Muscle of arm (tissue), 1 donor: ENCODE measurements at regions not wholly inside any gene's neighbourhood (a gene's known extent, or its start where the extent isn't known, plus 50 kb on each side); places are given as distances from the start of the nearest gene placed in this dataset.

Experiments used
- DNase-seq: peaks from one replicate; pipeline ENCODE4 v3.0.0-alpha.2; 2013

DNA sequence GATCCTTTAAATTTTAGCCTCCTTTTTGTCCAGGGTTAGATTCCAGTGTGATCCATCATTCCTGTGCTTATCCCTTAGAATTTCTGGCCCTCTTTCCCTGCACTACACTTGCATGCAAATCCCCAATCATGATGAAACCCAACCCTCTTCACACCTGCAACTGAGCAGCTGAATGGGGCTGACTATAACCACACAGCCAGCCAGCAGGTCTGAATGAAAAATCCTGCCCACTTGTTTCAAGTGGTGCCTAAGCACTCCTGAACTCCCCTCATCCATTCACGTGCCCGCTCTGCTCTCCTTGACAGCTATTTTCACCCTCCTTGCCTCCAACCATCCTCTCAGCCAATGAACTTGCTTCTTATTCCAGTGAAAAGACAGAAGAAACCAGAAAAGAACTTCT, 80.5 kb upstream of the AFF3 start:
- DNase-seq = no peak

DNA sequence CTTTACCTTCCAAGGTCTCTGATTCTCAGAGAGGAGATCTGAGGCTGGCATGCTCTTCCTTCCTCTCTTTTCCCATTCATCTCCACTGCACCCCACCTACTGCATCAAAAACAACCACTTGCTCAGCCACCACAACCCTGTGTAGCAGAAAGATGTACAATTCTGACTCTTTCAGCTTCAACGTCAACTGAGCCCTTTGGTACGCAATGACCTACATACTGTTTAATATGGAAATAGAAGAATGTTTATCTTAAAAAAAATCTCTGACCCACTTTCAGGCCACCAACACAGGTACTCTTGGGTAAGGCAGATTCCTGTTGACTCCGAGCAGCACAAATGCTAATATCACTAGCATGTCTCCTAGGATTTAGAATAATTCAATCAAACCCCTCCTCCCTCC, 76.2 kb upstream of the AFF3 start:
- DNase-seq = no peak

DNA sequence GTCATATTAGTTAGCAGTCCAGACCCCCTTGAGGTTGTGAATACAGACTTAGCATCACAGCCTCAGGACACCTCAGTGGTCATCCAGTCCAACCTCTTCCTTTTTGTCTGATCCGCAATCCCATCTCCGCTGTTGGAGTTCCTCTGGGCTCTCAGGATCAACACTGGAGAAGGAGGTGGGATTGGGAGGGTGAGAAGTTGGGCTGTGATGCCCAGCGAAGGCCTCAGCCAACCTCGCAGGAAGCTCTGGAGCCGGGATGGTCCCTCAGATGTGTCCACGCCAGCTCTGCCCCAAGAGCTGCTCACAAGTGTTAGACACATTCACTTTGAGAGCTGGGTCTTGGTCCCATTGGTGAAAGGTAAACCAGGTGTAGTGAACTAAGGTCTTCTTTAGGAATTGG, 74.9 kb upstream of the AFF3 start:
- no peak for DNase-seq

DNA sequence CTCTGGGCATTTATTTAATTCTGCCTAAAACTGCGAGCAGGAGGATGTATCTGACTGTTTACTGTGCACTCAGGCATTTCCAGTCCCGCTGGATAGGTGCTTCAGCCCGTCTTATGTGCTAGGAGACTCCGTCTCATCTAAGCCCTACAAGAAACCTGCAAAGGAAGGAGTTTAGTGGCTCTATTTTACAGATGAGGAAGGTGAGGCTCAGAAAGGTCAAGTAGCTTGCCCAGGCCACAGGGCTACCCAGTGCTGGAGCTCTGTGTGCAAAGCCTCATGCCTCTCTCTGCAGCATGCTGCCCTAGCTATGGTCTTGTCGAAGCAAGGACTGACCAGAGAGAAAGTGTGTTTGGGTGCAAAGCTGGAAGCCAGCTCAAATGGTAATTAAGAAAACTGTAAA, 73.6 kb upstream of the AFF3 start:
- no peak for DNase-seq

DNA sequence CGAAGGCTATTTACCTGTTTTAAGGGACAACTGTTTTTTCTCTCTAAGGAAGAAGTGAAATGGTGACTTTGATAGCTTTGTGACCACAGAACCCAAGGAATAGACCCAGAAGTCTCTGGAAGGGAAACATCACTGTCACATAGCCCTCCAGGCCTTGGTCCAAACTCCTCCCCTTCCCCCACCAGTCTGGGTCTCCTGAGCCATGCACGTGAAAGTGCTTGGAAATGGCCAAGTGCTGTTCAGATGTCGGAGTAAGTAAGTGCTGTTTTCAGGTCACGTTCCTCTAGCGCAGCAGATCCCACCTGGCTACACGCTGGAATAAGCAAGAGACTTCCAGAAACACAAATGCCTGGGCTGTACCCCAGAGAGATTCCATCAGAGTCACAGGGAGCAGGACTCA, 73.0 kb upstream of the AFF3 start:
- DNase-seq = no peak

DNA sequence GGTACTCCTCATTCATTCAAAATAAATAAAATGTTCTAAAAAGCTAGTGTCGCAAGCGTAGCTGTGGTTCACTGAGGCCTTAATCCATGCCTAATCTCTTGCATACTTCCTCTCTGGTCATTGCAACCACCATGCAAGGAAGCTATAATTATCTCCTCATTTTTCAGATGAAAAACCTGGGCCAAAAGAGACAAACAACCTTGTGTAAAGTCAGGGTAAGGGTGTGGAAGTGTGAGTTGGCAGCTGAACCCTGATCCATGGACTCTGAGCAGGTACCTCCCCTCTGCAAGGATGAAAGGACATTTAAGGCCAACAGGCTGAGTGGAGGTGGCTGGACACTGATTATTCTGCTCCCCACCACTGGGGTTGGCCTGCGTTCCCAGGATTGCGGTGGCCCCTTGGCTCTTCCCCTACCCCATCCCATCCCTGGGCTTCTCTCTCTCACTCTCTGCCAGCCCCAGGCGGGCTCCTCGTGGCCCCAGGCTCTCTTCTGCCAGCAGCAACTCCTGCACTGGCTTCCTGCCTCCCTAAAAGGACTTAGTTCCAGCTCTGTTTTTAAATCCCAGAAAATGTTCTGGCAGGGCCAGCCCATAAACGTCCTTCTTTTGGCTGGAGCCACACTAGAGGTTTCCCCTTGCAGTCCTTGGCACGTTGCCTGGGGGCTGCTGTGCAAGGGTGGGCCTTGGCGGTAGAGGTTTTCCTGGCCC, 72.0 kb upstream of the AFF3 start:
- DNase-seq = peak; percentile 83

DNA sequence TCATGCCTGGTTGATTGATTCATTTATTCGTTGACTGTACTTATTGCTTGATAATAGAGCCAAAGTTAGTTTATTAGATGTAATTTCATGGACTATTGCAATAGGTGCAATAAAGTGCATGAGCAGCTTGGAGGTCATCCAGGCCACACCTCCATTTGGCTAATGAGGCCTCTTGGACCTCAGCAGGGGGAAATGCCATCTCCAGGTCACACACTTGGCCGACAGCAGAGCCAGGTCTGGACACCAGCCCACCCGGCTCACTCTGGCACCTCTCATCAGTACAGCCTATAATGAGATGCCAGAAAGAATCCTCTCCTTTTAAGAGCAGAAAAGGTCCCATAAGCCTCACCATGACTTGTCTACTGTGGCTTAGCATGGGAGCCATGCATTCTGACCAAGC, 71.2 kb upstream of the AFF3 start:
- no peak for DNase-seq

DNA sequence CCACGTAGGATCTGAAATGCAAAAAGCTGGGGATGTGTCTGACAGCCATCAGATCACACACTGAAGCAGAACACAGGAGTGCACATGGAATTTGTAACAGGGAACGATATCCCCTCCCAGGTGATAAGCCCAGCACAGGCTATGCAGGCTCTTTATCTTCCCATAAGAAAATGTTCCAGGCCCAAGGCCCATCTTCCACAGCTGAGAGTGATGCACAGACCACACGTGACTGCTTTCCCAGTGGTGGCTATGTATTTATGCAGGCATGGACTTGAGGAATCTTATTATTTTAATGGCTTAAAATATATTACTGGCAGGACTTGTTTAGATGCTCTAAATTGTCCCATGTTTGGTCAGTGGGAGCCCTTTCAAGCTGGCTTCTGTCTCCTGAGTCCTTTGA, 70.5 kb upstream of the AFF3 start:
- DNase-seq = no peak

DNA sequence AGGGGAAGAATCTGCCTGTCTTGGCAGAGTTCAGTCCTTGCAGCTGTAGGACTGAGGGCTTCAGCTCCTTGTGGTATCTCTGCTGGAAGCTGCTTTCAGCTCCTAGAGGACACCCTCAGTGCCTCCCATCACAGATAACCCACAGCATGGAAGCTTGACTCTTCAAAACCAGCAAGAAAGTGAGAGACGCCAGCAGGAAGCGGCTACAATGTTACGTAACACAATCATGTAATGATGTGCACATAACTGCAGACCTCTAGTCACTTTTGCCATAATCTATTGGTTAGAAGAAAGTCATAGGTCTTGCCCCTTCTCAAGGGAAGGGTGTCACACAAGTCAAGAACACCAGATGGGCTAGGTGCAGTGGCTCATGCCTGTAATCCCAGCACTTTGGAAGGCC, 69.1 kb upstream of the AFF3 start:
- DNase-seq = no peak

DNA sequence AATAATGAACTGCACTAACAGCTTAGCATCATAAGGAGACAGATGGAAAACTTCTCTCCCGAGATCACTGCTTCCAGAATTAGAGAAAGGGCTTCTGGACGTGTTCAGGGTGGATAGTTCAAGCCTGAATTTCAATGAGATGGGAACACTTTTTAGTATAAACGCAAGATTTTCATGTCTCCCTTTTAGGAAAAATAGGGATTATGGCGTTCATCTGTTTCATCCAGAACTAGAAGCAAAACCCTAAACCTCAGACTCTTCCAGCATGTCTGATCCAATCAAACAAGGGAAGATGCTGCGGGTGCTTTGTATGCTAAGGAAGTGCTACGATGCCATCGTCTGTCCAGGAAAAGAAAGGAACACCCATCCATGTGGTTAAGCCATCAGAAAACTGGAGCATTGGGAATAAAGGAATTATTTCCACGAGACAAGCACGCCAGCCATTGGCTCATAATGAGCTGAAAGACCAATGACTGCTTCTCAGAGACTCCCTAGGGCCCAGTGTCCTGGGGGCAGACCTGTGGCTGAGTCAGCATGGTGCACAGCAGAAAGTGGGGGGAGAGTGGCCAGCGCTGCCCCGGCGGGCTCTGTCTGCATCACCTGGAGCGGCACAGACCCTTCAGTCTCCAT, 65.9 kb upstream of the AFF3 start:
- DNase-seq = no peak

DNA sequence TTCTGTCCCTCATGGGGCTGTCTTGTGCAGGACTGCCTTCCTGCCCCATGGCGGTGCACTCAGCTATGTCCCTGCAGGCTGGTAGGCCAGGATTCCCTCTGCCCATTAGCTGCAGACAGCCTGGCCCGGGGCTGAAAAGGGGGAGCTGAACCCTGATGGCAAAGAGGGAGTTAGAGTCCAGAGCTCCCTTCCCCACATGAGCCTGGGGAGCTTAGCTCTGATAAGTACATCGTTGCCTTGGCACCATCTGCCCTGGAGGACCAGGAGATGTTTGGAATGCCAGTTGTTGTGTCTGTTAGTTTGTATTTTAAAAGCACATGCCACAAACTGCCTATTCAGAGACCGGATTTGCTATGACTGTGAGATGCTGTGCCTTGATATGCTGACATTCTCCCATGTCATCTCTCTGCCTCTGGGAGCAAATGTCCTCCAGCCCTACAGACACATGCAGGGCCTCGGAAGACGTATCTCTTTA, 65.1 kb upstream of the AFF3 start:
- DNase-seq = no peak

DNA sequence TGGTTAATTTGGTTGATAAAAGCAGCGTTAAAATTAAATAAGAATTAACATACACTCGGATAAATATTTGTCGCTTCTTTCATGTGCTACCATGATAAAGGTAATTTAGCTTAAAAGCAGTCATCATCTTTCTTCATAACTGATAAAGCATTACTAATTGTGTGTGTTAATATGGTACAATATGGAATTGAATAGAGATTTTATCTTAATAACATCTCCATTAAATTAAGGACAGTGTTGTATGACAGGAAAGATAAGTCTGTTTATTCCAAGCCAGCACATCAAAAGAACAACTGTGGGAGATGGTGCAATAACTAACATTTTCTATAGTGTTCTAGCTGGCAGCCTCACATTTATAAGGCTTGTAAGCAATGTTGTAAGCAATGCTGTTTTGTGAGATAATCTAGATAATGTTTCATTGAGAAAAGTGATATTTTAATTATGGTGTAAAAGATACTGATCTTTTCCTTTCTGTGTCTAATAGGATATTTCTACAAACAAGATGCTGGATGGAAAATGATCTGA, 64.4 kb upstream of the AFF3 start:
- DNase-seq = no peak

DNA sequence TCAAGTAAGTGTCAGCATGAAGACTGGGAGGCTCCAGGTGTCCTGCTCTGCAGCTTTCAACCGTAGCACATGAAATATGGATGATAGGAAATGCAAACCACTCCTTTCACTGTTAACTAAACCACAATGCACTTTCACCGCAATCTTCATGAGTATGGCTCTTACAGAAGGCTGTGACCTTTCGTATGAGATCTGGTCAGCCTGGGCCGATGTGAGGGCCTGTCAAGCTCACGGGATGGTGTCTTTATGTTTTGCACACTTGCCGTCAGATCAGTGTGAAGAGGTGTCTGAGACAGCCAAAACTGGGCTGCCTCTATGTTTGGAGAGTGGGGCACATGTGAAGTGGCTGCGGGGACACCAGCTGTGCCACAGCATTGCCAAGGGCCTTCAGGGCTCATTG, 62.8 kb upstream of the AFF3 start:
- DNase-seq = no peak

DNA sequence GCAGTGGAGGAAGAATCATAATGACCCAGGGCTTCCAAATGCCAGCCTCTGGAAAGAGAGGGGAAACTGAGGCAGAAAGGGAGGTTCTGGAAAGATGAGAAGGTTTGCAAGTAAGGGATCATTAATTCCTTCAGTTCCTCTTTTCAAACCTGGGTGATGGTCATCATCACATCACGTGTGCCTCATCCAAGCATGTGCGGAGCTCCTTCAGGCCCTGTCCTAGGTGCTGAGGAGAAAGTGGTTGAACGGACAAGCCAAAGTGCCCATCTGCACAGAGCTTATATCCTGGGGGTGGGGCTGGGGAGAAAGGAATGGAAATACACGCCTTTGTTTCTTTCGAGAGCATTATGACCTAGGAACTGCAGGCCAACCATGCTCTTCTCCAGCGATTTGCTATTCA, 60.2 kb upstream of the AFF3 start:
- DNase-seq = no peak

DNA sequence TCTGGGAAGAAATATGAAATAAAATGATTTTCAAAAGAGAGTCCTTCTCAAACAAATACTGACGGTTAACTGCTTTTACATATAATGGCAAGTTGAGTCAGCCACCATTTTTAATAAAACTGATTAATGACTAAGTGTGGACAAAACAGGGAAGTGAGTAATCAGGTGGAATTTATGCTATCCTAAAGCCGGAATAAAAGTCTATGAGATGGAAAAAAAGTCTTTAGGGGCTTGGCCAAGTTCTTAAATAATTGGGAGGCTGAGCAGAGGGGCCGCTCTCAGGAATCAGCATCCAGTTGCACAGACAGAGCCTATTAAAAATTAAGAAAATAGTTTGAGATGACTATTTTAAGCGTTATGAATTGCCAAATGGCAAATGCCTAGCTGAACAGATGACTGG, 58.6 kb upstream of the AFF3 start:
- DNase-seq = no peak

DNA sequence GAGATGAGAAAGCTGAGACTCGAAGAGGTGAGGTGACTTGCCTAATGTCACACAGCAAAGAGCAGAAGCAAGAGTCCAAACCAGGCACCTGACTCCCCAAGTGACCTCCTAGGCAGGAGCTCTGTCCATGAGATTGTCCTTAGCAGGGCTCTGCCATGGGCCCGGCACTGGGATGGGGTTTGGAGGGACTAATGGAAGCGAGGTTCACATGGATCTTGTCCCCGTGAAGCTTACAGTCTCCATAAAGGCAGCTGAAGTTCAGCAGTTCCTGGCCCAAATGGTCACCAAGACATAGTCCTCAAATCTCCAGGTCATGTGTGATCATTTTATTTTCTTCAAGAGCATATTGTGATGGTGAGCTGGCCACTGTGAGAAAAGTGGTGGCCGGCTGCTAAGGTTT, 57.0 kb upstream of the AFF3 start:
- no peak for DNase-seq

DNA sequence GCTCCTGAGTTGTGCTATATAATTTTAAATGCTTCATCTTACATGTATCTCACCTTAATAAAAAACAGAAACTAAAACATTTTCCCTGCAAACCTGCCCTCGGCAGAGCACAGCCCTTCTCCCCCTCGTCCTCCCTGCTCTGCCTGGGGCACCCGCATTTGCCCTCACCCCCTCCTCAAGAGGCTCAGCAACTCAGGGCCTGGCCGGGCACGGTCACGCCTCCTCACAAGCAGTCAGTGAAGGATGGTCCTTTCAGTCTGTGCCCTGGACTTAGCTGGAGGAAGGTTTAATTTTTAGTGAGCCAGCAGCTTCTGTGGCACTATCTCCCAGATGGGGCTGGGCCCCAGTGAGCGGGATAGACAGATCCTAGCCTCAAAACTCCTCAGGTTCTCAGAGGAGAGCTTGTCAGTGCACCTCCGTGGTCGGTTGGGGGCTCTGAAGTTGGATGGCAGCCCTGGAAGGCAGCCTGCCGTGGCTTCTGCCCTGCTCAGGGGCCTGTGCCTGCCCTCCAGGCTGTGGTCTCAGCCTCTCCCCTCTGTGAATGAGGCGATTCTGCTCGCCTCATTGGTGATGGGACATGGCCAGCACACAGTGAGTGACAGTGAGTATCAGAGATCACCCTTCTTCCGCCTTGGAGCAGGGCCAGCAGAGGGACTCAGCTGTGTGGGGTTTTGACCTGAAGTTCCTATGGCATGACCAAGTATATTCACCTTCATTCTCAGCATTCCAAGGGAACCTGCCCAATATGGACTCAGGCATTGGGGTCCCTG, 56.3 kb upstream of the AFF3 start:
- no peak for DNase-seq

DNA sequence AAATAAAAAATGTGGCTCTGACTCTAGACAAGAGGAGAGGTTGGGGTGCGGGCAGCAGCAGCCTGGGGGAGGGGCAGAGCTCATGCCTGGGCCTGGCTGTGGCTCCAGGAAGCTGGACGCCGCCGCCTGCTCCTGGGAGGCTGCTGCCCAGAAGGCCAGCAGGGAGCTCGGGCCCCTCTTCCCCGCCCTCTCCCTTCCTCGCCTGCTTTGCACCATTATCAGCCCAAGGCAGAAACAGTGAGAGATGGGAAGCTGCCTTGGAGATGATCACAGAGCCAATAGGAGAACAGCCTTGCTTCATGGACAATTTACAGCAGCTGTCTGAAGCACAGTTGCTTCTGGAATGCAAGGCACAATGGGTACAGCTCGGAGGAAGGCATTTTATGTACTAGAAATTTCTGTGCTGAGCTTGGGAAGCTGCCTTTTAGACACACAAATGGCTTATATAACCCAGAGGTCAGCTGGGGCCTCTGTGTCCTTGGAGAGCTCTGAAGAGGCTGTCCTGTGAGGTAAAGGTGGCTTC, 55.3 kb upstream of the AFF3 start:
- peak; percentile 61 for DNase-seq

DNA sequence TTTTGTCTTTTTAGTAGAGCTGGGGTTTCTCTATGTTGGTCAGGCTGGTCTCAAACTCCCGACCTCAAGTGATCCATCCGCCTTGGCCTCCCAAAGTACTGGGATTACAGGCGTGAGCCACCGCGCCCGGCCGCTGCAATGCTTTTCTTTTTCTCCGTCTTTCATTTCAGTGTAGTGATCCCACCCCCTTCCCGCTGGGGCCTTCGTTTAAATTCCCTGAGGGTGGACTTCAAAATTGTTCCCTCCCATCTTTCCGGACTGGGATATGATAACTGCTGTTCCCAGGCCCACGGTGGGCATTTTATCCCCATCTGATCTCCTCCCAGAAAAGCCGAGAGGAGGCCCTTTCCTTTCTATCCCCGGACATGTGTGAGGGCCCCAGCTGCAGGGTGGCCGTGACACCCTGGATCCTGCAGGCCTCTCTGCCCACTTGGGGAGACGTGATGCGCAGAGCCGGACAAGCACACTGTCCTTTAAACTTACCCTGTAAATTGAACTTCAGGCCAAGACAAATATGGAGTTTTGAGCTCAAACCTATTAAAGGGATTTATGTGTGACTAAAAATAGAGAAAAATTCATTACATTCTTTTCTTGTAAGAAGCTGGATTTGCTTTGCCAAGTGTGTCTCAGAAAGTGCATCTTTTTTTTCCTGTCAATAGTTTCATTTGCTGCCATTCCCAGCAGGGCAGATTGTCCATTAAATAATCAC, 54.5 kb upstream of the AFF3 start:
- no peak for DNase-seq

DNA sequence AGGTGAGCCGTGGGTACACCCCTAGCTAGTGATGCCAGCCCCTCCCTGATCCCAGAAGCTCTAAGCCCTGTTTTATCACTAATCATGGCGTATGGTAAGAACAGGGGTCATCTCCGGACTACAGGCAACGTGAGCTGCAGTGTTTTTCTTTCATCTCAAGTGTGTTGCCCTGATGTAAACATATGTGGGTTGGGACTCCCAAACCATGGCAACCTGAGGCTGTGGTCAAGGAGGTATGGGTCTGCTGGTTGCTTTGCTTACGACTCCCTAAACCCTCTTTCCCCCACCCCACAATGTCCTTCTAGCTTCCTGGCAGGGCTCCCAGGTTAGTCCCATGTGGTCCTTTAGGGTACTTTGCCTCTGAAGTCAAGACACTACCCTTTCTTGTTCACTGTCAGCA, 53.6 kb upstream of the AFF3 start:
- no peak for DNase-seq

DNA sequence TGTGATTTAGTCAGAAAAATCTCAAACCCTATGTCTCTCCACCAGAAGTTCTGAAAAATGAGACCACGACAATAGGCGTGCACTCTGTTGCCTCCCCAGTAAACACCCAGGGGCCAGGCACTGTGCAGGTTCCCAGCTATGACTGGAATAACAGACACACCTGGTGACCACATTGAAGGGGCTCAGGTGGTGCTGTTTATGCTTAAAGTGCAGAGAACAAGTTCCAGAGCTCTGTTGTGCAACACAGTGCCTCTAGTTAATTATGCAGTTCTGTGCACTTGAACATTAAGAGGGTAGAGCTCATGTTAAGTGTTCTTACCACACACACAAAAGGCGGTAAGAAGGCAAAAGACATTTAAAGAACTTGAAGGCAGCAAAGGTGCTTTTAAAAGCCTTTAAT, 52.6 kb upstream of the AFF3 start:
- no peak for DNase-seq

DNA sequence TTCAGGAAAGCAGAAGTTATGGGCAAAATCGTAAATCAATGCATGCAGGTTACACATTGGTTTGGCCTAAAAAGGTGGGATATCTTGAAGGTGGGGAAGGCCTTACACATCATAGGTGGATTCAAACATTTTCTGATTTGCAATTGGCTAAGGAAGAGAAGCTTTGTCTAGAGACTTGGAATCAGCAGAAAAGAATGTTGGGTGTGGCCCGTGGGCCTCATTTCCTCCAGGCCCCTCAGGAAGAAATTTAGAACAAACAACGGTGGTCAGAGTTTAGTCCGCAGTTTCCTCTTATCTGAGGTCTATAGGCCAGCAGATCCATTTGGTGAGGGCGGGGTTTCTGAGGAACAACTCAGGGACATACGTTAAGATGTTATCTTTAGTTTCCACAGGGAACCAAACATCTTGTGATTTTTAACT, 50.9 kb upstream of the AFF3 start:
- no peak for DNase-seq
